Endothelial cell (in vitro differentiated cells): ENCODE measurements at regions not wholly inside any gene's neighbourhood (a gene's known extent, or its start where the extent isn't known, plus 50 kb on each side); places are given as distances from the start of the nearest gene placed in this dataset.

Source experiments
- DNase-seq: peaks from one replicate; pipeline ENCODE4 v3.0.0; 2021; ENCODE audit warnings: low spot score
- H3K27ac Mint-ChIP-seq: one replicate; pipeline ENCODE4 v1.8.0; 2021; ENCODE audit warnings: mixed read lengths, inconsistent platforms; ENCODE audit not compliant: unreplicated experiment
- H3K27me3 Mint-ChIP-seq: one replicate; pipeline ENCODE4 v1.8.0; 2021; ENCODE audit warnings: mild to moderate bottlenecking, moderate library complexity, mixed read lengths, inconsistent platforms; ENCODE audit not compliant: unreplicated experiment
- H3K36me3 Mint-ChIP-seq: one replicate; pipeline ENCODE4 v1.8.0; 2021; ENCODE audit warnings: mild to moderate bottlenecking, low read depth, mixed read lengths, inconsistent platforms; ENCODE audit not compliant: unreplicated experiment
- H3K4me1 Mint-ChIP-seq: one replicate; pipeline ENCODE4 v1.8.0; 2021; ENCODE audit warnings: mild to moderate bottlenecking, mixed read lengths, inconsistent platforms; ENCODE audit not compliant: unreplicated experiment
- H3K4me3 Mint-ChIP-seq: one replicate; pipeline ENCODE4 v1.8.0; 2021; ENCODE audit warnings: mild to moderate bottlenecking, mixed read lengths, inconsistent platforms; ENCODE audit not compliant: unreplicated experiment
- H3K9me3 Mint-ChIP-seq: one replicate; pipeline ENCODE4 v1.8.0; 2021; ENCODE audit warnings: mixed read lengths, inconsistent platforms; ENCODE audit not compliant: unreplicated experiment
- CTCF ChIP-seq: fragments of 200-600 bp; sonication (generic); IDR thresholded peaks from one replicate; pipeline ENCODE4 v1.5.0; 2021; ENCODE audit warnings: antibody characterized with exemption; ENCODE audit not compliant: unreplicated experiment

GRCh38 chr18:45478889-45479288 is 136.4 kb upstream of the SLC14A2 start:
- no peaks in the 10 kb centered on the region for H3K27me3 Mint-ChIP-seq
- no peak overlapping the region for H3K27ac Mint-ChIP-seq
- no peak for DNase-seq
- TF ChIP-seq CTCF = no peak
- H3K36me3 Mint-ChIP-seq = no peaks in the 10 kb centered on the region
- H3K9me3 Mint-ChIP-seq = no peaks in the 10 kb centered on the region
- no peaks in the 10 kb centered on the region for H3K4me1 Mint-ChIP-seq
- no peak overlapping the region for H3K4me3 Mint-ChIP-seq

GRCh38 chr18:45480219-45481015 is 134.9 kb upstream of the SLC14A2 start:
- no peaks in the 10 kb centered on the region for H3K36me3 Mint-ChIP-seq
- H3K4me3 Mint-ChIP-seq = no peak overlapping the region
- H3K27ac Mint-ChIP-seq = no peak overlapping the region
- no peak for TF ChIP-seq CTCF
- H3K9me3 Mint-ChIP-seq = no peaks in the 10 kb centered on the region
- H3K27me3 Mint-ChIP-seq = no peaks in the 10 kb centered on the region
- H3K4me1 Mint-ChIP-seq = no peaks in the 10 kb centered on the region
- DNase-seq = no peak

- no peaks in the 10 kb centered on the region for H3K36me3 Mint-ChIP-seq
- no peaks in the 10 kb centered on the region for H3K27me3 Mint-ChIP-seq
- H3K4me1 Mint-ChIP-seq = no peaks in the 10 kb centered on the region
- H3K4me3 Mint-ChIP-seq = no peak overlapping the region
- DNase-seq = no peak
- no peak for TF ChIP-seq CTCF
- no peaks in the 10 kb centered on the region for H3K9me3 Mint-ChIP-seq
- no peak overlapping the region for H3K27ac Mint-ChIP-seq
Measured at GRCh38 chr18:45481821-45482220, 133.5 kb upstream of the SLC14A2 start.

GRCh38 chr18:45482286-45482685 is 133.0 kb upstream of the SLC14A2 start:
- H3K36me3 Mint-ChIP-seq = no peaks in the 10 kb centered on the region
- no peak overlapping the region for H3K4me3 Mint-ChIP-seq
- no peak overlapping the region for H3K27ac Mint-ChIP-seq
- H3K9me3 Mint-ChIP-seq = no peaks in the 10 kb centered on the region
- TF ChIP-seq CTCF = no peak
- H3K4me1 Mint-ChIP-seq = no peaks in the 10 kb centered on the region
- no peak for DNase-seq
- H3K27me3 Mint-ChIP-seq = no peaks in the 10 kb centered on the region

- no peak for DNase-seq
- Mint-ChIP-seq H3K4me1 (no peaks in the 10 kb centered on the region), H3K4me3 (no peak overlapping the region), H3K27ac (no peak overlapping the region), H3K27me3 (peaks cover 2% of the 10 kb centered on the region), H3K36me3 (no peaks in the 10 kb centered on the region), H3K9me3 (no peaks in the 10 kb centered on the region)
- no peak for TF ChIP-seq CTCF
Measured at GRCh38 chr18:45487581-45487980, 127.7 kb upstream of the SLC14A2 start.
